IPS-NIHi11 (cell line): ENCODE measurements at regions not wholly inside any gene's neighbourhood (a gene's known extent, or its start where the extent isn't known, plus 50 kb on each side); places are given as distances from the start of the nearest gene placed in this dataset.

Experiments used
- DNase-seq: peaks from one replicate; pipeline ENCODE4 v3.0.0; 2012; ENCODE audit warnings: mixed read lengths, low spot score

GRCh38 chr12:111110556-111110955 is 190.2 kb upstream of the MYL2 start:
- no peak for DNase-seq

- DNase-seq = no peak
These were observed 188.3 kb upstream of the MYL2 start for GRCh38 chr12:111108726-111109125.

DNA sequence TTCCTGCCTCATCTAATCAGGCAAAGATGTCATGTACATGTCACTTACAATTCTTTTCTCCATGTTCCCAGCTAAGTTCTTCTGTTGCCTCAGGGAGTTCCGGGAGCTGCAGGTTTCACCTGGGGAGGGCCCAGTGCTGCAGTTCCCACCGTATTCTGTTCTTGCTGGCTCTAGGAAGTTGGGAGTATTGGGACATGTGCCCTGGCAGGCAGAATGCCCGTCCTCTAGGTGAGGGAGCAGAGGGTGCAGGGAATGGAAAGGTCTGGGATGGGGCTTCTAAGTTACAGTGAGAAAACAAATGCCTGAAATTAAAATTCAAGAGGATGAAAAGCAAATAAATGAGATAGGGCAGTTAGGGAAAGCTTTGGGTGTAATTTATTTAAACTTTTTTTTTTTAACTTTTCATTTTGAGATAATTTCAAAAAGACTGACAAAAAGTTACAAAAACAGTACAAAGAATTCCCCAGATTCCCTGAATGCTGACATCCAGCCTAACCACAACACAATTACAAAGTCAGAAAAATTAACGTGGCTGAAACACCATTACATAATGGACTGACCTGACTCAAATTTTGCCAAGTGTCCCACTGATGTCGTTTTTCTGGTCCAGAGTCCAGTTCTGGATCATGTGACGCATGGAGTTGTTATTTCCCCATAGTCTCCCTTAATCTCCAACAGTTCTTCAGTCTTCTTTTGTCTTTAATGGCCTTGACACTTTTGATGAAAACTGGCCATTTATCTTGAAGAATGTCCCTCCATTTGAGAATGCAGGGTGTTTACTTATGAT is 187.2 kb upstream of the MYL2 start:
- DNase-seq = no peak

DNA sequence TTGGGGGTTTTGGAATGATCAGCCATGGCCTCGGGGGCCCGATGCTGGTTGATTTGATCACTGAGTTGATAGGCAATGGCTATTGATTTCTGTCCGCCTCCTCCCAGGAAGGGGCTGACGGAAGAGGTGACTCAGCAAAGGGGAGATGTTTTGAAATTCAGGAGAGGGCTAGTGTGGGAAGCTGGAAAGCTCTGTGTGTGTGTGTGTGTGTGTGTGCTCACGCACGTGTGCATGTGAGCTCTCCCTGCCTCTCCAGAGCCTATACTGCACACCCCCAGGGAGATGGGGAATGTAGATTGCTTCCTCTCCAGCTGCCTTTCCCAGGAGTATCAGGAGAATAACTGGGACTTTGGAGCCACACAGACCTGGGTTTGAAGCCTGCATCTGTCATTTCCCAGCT is 184.9 kb upstream of the MYL2 start:
- no peak for DNase-seq

DNA sequence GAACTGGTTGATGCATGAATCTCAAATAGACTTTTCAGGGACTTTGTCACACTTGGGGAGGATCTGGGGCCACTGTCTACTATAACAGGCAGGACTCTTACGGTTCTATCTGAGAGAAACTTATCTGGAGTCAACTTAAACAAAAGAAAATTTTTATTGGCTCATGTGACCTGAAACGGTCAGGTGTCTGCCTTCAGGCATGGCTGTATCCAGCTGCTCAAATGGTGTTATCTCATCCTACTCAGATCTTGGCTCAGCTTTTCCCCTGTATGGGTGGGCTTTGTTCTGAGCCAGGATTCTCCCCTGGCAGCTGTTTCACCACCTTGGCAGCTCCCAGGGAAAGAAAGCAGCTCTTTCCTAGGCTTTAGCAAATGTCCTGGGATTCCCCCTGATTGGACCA is 183.2 kb upstream of the MYL2 start:
- no peak for DNase-seq

DNA sequence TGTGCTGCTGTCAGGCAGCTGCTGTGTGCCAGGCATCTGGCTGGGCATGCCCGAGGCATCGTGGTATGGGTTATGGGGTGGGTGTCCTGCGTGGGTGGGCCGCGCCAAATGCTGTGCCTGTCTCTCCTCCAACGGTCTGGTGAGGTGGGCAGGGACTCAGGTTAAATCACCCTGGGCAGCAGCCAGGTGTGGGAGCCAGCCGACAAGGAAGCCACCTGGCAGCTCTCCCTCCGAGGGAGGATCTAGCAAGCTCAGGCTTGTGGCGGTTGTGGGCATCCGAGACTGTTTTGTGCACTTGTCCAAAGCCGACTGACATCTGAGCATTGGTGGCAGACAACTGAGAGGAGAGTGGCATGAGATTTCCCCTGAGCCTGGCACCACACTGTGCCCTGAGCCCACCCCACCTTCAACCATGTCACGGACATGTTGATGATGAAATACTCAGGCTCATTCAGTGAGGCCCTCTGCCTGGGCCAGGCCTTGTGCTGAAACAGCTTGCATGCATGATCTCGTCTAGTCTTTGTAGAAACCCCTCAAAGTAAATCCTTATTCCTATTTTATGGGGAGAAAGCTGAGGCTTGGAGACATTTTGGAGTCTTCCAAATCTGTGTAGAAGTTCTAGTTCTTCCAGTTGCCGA is 181.8 kb upstream of the MYL2 start:
- DNase-seq = no peak

- no peak for DNase-seq
These were observed 180.6 kb upstream of the MYL2 start for GRCh38 chr12:111101003-111101402.

DNA sequence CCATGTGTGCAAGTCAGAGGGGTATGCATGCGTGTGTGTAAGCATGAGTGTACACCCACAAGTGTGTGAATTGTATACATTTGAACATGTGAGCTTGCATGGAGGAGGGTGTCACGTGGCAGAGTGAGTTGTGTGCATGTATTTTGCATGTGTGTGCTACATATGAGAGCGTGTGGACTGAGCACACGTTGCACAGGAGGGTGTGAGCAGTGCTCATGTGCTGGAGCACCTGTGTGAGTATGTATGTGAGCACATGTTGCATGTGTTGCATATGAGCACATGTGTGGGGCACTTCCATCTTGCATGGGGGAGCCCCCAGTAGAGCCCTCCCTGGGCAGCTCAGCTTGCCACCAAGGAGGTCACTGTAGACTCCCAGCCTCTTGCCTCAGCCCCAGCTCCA is 180.2 kb upstream of the MYL2 start:
- no peak for DNase-seq

DNA sequence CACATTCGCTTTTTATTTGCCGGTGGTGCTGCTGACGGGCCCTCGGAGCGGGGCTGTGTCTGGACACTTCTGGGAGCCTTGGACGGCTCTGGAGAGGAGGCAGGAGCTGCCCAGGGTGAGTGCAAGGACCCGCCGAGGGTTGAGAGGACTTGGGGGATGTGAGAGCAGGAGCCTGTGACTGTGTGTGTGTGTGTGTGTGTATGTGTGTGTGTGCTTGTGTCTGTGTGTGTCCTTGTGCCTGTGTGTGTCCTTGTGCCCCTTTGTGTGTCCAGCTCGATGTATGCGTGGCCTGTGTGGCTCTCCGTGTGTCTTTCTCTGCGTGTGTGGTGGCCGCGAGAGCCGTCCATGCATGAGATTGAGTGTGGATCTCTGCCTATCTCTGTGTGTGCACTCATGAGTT is 179.6 kb upstream of the MYL2 start:
- DNase-seq = no peak

DNA sequence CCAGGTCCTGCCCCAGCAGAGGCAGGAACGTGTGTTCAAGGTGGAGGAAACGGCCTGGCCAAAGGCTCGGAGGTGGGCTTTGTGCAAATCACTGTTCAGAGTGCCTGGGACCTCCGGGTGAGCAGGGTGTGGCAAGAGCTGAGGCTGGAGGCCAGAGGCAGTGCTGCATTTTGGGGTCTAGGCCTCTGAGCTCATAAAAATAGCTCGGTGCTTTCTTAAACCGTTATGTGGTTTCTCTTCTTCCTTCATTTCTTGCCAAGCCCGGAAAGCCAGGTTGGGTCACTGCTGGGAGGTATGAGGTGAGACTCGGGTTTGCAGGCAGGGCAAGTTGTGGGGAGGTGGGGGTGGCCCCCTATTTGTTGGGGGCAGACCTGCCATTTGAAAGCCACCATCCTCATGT is 178.8 kb upstream of the MYL2 start:
- no peak for DNase-seq

GRCh38 chr12:111094157-111095010 is 174.0 kb upstream of the MYL2 start:
- DNase-seq = no peak

DNA sequence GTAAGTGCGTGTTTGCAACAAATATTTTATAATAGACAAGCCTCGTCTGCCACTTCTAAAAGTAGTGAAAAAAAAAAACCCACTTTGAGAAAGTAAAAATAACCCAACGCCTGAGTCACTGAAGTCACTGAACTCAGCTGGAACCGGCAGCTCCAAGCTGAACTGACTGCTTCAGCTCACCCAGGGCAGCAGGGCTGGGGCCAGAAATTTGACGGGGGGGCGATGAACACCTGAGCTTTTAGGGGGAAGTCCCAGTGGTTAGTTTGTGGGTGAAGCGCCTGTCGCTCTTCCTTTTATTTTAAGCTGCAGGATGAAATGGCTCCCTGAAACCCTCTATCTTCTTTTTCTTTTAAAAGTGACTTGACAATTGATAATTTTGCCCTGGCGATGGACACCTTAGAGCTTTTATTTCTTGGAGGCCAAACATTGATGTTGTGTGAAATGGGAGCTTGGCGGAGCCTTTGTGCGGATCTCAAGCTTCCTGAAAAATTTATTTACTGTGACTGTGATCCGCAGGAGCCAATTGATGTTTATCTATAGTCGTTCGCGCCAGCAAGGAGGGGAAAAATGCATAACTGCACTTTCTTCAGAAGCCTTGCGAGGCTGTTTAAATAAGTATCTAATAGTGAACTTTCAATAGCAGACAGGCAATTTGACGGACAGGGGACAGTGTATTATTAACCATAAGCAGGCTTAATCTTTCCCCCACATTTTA is 173.2 kb upstream of the MYL2 start:
- DNase-seq = no peak

DNA sequence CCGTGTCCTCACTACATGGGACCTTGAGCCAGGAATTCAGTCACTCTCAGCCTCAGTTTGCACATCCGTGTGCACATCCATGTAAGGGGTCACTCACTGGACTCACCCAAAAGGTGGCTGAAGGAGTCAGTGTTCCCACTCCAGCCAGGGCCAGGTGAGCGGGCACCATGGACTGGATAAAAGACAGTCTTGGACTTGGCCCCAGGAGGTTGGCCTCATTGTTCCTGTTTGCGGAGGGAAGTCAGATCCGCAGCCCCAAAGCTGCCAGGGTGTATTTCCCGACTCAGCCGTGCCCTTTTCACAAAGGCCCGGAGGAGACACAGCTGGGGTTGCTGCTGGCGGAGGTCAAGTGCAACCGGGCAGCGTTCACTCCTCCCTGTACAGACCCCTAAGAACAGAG is 170.7 kb upstream of the MYL2 start:
- DNase-seq = no peak

GRCh38 chr12:111089616-111090015 is 169.2 kb upstream of the MYL2 start:
- DNase-seq = no peak

GRCh38 chr12:111088409-111088808 is 168.0 kb upstream of the MYL2 start:
- no peak for DNase-seq

- no peak for DNase-seq
These were observed 166.7 kb upstream of the MYL2 start for GRCh38 chr12:111086947-111087700.

DNA sequence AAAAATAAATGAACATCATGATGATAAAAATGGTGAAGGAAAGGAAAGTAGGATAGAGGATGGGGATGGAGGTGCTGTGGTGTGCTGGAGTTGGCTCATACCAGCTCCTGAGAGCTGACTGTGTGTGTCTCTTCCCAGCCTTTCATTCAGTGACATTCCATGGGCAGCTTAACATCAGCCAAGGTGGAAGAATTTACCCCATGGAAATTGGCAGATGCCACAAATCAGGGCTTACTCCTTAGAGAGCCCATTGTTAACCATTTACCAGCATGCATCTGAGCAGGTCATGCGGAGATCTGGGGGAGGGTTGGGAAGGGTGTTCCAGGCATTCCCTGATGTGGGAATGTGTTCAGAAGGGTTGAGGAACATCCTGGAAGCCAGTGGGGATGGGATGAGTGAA is 164.7 kb upstream of the MYL2 start:
- no peak for DNase-seq

- no peak for DNase-seq
These were observed 164.2 kb upstream of the MYL2 start for GRCh38 chr12:111084605-111085004.

DNA sequence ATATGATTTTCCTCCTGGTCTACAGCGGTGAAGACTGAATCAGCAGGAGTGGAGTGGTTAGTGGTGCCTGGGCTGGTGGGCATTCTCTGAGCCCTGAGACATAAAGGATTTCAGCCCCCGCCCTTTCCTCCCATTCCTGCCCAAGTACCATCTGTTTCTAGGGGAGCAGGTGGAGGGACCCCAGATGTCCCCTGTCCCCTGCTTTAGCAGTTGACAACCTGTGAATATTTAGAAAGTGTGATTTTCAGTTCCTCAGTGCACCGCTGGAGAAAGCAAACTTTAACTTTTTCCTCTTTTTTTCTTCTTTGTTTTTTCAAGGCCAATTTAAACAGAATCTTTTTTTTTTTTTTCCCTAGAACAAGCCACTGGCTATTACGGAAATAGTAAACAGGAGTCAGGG is 163.8 kb upstream of the MYL2 start:
- DNase-seq = no peak

DNA sequence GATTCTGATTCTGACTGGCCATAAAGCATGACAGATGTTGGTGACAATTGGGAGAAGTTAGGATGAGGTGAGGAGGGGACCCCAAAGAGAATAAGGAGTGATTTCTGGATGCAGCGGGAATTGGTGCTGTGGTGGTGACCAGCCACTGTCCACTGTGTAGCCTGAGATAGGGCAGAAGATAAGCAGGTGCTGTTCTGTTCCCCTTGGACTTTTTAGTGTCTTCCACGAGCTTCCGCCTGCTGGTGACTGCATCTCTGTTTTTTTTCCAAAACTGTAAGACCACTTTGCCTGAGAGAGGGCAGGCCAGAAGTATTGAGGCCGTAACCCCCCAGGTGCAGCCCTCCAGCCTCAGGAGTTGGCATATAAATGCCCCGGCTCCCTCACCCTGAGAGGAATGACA is 161.2 kb upstream of the MYL2 start:
- no peak for DNase-seq

- no peak for DNase-seq
These were observed 158.4 kb upstream of the MYL2 start for GRCh38 chr12:111078731-111079130.
